ENCODE measurements at regions not wholly inside any gene's neighbourhood (a gene's known extent, or its start where the extent isn't known, plus 50 kb on each side); places are given as distances from the start of the nearest gene placed in this dataset.

DNA sequence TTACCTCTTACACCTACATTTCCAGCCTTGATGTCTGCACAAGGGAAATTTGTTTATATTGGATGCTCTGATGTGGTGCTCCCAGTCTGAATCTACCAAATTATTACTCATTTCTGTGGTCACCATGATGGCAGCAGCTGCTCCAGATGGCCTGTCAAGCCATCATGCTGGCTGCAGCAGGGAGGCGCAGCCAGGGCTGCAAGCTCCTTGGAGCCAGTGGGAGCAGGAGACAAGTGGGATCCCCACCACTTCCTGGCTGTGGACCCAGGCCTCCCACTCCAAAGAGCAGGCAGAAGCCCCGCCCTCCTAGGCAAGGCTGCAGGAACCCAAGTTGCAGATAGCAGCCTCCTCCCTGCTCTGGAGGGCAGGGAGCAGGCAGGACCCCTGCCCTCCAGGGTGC lies 241.1 kb upstream of the ATP10B start:
- no peak for DNase-seq
- no peak for TF ChIP-seq POLR2A (IDR thresholded peaks at IDR 0.05; ENCODE audit: low read length)
- no peak for TF ChIP-seq GATA1 (IDR thresholded peaks at IDR 0.05; ENCODE audit: low read depth, low read length)

DNA sequence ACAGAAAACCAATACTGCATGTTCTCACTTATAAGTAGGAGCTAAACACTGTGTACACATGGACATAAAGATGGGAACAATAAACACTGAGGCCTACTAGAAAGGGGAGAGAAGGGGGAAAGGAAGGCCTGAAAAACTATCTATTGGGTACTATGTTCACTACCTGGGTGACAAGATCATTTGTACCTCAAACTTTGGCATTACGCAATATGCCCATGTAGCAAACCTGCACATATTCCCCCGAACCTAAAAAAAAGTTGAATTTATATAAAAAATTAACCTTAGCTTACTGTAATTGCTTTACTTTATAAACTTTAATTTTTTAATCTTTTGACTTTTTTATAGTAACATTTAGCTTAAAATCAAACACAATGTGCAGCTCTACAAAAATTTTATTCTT lies 237.6 kb upstream of the ATP10B start:
- no peak for DNase-seq
- TF ChIP-seq POLR2A (IDR thresholded peaks at IDR 0.05; ENCODE audit: low read length), result no peak
- TF ChIP-seq GATA1 (IDR thresholded peaks at IDR 0.05; ENCODE audit: low read depth, low read length), result no peak

DNA sequence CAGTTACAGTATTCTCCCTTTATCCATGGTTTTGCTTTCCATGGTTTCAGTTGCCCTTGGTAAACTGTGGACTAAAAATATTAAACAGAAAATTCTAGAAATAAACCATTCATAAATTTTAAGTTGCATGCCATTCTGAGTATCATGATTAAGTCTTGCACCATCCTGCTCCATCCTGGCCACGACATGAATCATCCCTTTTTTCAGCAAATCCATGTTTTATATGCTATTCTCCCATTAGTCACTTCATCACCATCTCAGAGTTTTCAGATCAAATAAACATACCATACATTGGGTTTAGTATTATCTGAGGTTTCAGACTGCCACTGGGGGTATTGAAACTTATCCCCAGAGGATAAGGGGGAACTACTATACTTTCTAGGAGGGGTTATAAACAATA lies 234.4 kb upstream of the ATP10B start:
- DNase-seq, result no peak
- TF ChIP-seq GATA1 (IDR thresholded peaks at IDR 0.05; ENCODE audit: low read depth, low read length) (no peak), POLR2A (IDR thresholded peaks at IDR 0.05; ENCODE audit: low read length) (no peak)

DNA sequence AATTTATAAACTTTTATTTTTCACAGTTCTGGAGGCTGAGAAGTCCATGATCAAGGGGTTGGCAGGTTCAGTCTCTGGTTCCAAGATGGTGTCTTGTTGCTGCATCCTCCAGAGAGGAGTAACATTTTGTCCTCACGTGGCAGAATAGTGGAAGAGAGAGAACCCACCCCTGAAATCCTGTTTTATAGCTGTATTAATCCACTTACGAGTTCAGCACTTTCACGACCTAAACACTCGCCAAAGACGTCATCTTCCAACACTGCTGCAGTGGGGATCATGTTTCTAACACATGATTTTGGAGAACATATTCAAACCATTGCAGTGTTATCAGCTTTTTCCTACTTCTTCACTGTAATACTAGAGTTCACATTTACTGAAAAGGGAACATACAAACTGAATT lies 233.0 kb upstream of the ATP10B start:
- no peak for DNase-seq

DNA sequence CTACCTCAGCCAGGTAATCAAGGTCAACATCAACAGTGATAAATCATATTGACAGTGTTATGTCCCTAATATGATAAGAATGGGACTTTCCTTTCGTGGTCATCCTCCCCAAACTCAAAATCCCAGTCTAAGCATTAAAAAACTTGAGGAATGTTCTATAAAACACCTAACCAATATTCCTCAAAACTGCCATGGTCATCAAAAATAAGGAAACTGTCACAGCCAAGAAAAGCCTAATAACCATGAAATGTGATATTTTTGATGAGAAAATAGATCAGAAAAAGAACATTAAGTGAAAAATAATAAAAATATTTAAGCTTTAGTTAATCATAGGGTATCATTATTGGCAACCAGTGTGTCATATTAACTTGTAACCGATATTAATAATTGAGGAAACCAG lies 232.1 kb upstream of the ATP10B start:
- DNase-seq, result no peak
- TF ChIP-seq GATA1 (IDR thresholded peaks at IDR 0.05; ENCODE audit: low read depth, low read length) (no peak), POLR2A (IDR thresholded peaks at IDR 0.05; ENCODE audit: low read length) (no peak)

More for the DNA sequence above, 233.0 kb upstream of the ATP10B start:
- TF ChIP-seq POLR2A (IDR thresholded peaks at IDR 0.05; ENCODE audit: low read length), result no peak
- TF ChIP-seq GATA1 (IDR thresholded peaks at IDR 0.05; ENCODE audit: low read depth, low read length), result no peak

DNA sequence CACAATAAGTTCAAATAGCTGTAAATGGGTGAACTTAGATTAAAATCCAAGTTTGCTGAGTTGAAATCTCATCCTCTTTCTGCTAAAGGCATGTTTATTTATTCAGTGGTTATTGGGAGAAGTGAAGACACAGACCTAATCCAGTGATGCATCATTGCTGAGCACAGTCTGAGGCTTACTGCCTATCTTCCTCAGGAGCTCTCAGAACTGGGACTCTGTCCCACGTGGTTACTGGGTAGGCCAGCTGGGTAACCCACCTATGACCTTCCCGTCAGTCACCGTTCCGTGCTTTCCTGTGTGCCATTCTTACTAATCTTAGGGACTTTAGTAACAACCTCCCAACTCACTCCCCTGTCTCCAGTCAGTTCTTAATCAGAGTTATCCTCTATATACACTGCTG lies 226.8 kb upstream of the ATP10B start:
- TF ChIP-seq POLR2A (IDR thresholded peaks at IDR 0.05; ENCODE audit: low read length) (no peak), GATA1 (IDR thresholded peaks at IDR 0.05; ENCODE audit: low read depth, low read length) (no peak)
- no peak for DNase-seq

DNA sequence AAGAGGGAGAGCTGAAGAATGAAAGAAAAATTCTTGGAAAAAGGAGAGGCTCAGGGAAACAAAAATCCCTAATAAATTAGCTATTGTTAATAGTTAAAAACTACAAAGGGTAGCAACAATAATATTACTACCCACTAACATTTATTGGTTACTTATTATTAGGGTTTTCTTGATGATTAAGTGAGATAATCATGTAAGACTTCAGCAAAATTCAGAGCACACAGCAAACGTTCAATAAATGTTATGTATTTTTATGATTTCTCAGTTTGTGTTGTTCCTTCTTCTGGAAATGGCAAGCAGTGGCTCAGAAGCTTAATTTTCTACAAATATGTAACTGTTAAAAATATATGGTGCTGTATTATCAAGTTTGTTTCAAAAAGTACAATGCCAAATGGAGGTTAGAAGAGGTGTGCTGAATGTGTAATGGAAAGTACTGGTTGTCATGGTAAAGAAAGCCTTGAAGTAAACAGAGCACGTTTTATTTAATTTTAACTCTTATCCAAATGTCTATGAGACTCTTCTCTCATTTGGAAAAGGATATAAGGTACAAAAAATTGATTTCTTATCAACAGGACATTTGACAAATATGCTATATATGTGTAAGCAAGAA lies 226.0 kb upstream of the ATP10B start:
- no peak for DNase-seq
- TF ChIP-seq POLR2A (IDR thresholded peaks at IDR 0.05; ENCODE audit: low read length) (no peak), GATA1 (IDR thresholded peaks at IDR 0.05; ENCODE audit: low read depth, low read length) (no peak)

DNA sequence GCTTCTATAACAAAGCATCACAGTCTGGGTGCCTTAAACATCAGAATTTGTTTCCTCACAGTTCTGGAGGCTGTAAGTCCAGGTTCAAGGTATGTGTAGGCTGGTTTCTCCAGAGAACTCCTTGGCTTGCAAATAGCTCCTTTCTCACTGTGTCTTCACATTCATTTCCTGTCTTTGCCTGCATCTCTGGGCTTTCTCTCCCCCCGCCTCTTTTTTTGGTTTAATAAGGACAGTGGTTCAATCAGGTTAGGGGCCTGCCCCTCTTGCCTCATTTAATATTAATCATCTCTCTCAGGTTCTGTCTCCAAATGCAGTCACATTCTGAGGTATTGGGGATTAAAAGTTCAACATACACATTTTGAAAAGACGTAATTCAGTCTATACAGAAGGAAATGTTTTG lies 225.5 kb upstream of the ATP10B start:
- TF ChIP-seq POLR2A (IDR thresholded peaks at IDR 0.05; ENCODE audit: low read length) (no peak), GATA1 (IDR thresholded peaks at IDR 0.05; ENCODE audit: low read depth, low read length) (no peak)
- no peak for DNase-seq

DNA sequence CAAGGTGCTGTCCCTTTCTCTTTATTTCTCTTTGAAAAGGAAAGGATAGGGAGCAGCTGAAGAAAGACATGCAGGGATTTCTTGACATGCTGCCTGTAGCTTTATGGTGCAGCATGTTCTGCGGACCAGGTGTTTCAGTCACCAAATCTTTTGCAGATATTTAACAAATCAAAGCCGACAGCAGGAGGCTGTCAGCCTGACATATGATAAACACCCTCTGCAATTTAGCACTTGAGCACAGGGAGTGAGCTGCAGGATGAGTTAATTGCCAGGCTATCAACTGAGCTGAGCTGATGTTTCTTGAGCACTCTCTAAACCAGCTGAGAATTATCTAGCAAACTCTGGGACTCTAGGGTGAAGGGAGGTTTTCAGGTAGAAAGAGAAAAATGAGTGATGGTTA lies 212.8 kb upstream of the ATP10B start:
- TF ChIP-seq GATA1 (IDR thresholded peaks at IDR 0.05; ENCODE audit: low read depth, low read length), result no peak
- TF ChIP-seq POLR2A (IDR thresholded peaks at IDR 0.05; ENCODE audit: low read length), result no peak
- DNase-seq, result no peak

DNA sequence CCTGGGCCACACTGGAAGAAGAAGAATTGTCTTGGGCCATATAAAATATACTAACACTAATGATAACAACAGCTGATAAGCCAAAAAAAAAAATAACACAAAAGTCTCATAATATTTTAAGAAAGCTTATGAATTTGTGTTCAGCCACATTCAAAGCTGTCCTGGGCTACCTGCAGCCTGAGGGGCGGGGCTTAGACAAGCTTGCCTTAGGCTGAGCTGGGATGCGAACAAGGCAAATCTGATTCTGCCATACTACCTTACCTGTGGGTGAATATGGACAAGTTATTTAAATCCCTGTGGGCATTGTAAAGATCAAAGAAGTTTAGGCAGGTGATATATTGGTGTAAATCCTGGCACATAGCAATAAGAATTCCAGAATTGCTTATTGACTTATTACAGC lies 212.3 kb upstream of the ATP10B start:
- TF ChIP-seq GATA1 (IDR thresholded peaks at IDR 0.05; ENCODE audit: low read depth, low read length) (no peak), POLR2A (IDR thresholded peaks at IDR 0.05; ENCODE audit: low read length) (no peak)
- DNase-seq, result no peak

DNA sequence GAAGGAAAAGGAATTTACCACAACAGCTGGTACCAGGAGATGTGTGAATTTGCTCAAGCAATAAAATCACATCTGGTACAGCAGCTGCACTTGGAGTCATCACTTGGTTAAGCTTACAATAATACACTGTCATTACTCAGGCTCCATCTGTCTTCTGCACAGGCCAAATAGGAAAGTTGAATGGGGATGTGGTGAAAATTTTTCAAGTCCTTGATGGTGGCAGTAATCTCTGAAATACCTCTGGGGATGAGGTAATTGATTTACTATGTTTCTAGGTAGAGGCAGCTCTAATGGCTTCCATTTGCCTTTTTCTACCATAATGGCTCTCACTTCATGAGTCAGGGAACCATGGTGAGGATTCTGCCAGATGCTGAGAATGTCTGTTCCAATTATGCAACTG lies 206.8 kb upstream of the ATP10B start:
- no peak for TF ChIP-seq GATA1 (IDR thresholded peaks at IDR 0.05; ENCODE audit: low read depth, low read length)
- no peak for TF ChIP-seq POLR2A (IDR thresholded peaks at IDR 0.05; ENCODE audit: low read length)
- no peak for DNase-seq

DNA sequence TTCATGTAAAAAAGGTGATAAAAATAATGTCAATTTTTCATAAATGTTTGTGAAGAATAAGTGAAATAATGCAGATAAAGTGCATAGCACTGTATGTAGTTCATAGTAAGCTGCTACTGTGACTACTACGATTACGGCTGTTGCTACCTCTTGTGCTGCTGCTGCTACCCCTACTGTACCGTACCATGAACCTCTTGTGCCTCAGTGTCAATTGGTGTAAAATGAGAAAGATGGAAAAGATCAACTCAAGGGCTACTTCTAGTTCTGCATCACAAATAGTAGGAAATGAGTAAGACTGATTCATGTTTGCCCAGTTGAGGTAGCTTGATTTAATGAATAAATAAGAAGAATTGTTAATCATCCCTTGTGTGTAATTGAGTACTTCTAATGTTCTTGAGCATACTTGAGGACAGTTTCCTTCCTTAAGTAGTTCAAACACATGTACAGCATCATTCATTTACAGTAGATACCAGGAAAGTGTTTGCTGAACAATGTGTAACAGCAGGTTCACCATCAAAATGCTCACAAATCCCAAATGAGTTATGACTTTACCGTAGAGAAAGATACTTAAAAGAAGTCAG lies 200.0 kb upstream of the ATP10B start:
- DNase-seq, result no peak
- TF ChIP-seq POLR2A (IDR thresholded peaks at IDR 0.05; ENCODE audit: low read length) (no peak), GATA1 (IDR thresholded peaks at IDR 0.05; ENCODE audit: low read depth, low read length) (no peak)

DNA sequence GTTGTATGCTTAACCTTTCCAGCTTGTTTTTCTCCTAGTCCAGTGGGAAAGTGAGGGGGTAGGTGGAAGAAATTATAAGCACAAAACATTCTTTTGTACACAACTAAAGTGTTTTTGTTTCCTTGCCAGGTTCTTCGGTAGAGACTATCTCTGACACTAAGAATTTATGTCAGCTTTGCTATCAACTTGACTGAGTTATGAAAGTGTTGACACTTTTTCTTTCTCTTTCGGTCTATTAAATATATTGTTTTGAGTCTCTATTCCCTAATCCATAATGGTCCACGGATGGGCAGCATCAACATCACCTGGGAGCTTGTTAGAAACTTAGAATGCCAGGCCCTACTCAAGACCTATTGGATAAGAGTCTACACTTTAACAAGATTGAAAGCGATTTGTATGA lies 195.0 kb upstream of the ATP10B start:
- TF ChIP-seq POLR2A (IDR thresholded peaks at IDR 0.05; ENCODE audit: low read length), result no peak
- no peak for DNase-seq

DNA sequence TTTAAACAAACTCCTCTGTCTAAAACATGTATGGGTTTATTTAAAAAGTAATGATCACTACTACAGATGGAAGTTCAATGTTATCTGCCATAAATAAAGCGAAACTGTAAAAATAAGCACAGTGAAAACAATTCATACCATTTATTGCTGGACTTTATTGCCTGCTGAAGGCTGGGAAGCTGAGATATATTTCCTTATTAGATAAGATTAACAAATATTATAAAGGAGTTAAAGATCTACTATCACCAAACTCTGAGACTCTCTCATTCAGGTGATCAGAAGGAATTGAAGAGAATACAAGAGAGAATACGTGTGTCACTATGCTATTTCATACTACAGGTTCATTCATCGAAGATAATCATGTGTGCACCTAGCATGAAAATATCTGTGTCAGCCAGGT lies 190.9 kb upstream of the ATP10B start:
- DNase-seq, result no peak
- TF ChIP-seq POLR2A (IDR thresholded peaks at IDR 0.05; ENCODE audit: low read length) (no peak), GATA1 (IDR thresholded peaks at IDR 0.05; ENCODE audit: low read depth, low read length) (no peak)

DNA sequence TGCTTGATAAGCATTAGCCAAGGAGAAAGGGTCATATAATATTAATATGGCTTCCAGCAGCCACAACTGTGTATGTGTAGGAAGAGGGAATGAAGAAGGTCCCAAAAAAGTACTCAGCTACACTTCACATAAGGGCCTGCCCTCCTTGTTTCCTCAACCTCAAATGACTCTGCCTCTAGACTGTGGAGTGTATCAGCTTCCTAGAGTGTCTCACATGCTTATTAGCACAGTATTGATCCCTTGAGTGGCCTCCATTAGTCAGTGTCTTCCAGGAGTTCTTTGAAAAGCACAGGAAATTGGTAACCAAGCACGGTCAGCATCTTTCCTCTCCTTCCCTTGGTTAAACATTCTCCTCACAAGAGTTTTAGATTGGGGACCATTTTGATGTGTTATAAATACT lies 190.4 kb upstream of the ATP10B start:
- no peak for TF ChIP-seq GATA1 (IDR thresholded peaks at IDR 0.05; ENCODE audit: low read depth, low read length)
- TF ChIP-seq POLR2A (IDR thresholded peaks at IDR 0.05; ENCODE audit: low read length), result no peak

More for the DNA sequence above, 190.4 kb upstream of the ATP10B start:
- no peak for DNase-seq

All from erythroblast (primary cell).